A673 (cell line): ENCODE measurements at regions not wholly inside any gene's neighbourhood (a gene's known extent, or its start where the extent isn't known, plus 50 kb on each side); places are given as distances from the start of the nearest gene placed in this dataset.

ENCODE experiments used
- BruUV-seq: library from RNA; stranded (reverse); fragments of 400-500 nt; replicated peaks from 2 replicates; lab custom pipeline; 2021; lab: Mats Ljungman, UMichigan
- CTCF ChIA-PET: fragments of 300-600 bp; sonication (Branson Sonifier 250); formaldehyde crosslinking; loops from one replicate; lab custom pipeline; 2022; ENCODE audit warnings: antibody characterized with exemption; lab: Charles Lee
- POLR2A ChIA-PET: fragments of 300-600 bp; sonication (Branson Sonifier 250); formaldehyde crosslinking; loops from one replicate; lab custom pipeline; 2022; ENCODE audit warnings: antibody characterized with exemption; ENCODE audit not compliant: low non-redundant PET; lab: Charles Lee
- DNase-seq: peaks from one replicate; pipeline ENCODE4 v3.0.0-alpha.2; 2015; ENCODE audit warnings: low spot score
- H3K27ac ChIP-seq: fragments of 200-600 bp; sonication (generic); 2 replicates; pipeline ENCODE4 v1.5.1; 2016; ENCODE audit warnings: mixed run types, low read depth, mild to moderate bottlenecking, mixed read lengths, antibody characterized with exemption, low read length; ENCODE audit not compliant: poor library complexity, severe bottlenecking
- H3K27me3 ChIP-seq: fragments of 200-600 bp; sonication (generic); replicated peaks from 2 replicates; pipeline ENCODE4 v1.6.1; 2017; ENCODE audit warnings: mixed run types, low read depth, mild to moderate bottlenecking, mixed read lengths, antibody characterized with exemption, low read length; ENCODE audit not compliant: insufficient read depth, poor library complexity
- H3K36me3 ChIP-seq: fragments of 200-600 bp; sonication (generic); 2 replicates; pipeline ENCODE4 v1.6.1; 2016; ENCODE audit warnings: mixed run types, mild to moderate bottlenecking, mixed read lengths, antibody characterized with exemption, low read length; ENCODE audit not compliant: insufficient read depth, poor library complexity, severe bottlenecking
- H3K4me1 ChIP-seq: fragments of 200-600 bp; sonication (generic); 2 replicates; pipeline ENCODE4 v1.6.1; 2017; ENCODE audit warnings: mixed run types, mild to moderate bottlenecking, mixed read lengths, antibody characterized with exemption, low read length; ENCODE audit not compliant: insufficient read depth, poor library complexity, severe bottlenecking
- H3K4me3 ChIP-seq: fragments of 200-600 bp; sonication (generic); 2 replicates; pipeline ENCODE4 v1.5.1; 2016; ENCODE audit warnings: low read depth, mixed run types, mild to moderate bottlenecking, mixed read lengths, low read length; ENCODE audit not compliant: poor library complexity, severe bottlenecking
- H3K9me3 ChIP-seq: fragments of 200-600 bp; sonication (generic); 2 replicates; pipeline ENCODE4 v1.6.1; 2016; ENCODE audit warnings: mixed run types, low read depth, mild to moderate bottlenecking, mixed read lengths, antibody characterized with exemption, low read length; ENCODE audit not compliant: poor library complexity, severe bottlenecking
- EZH2 ChIP-seq: fragments of 200-600 bp; sonication (generic); IDR thresholded peaks from 2 replicates; pipeline ENCODE4 v1.6.1; 2017; ENCODE audit warnings: borderline replicate concordance, low read depth, mild to moderate bottlenecking, mixed read lengths, antibody characterized with exemption, low read length; ENCODE audit not compliant: poor library complexity, severe bottlenecking
- intact Hi-C: fragments of 100-400 bp; cut with micrococcal nuclease; formaldehyde crosslinking; loops from one replicate; pipeline ENCODE4 v1.10.0; 2022; ENCODE audit not compliant: unreplicated experiment
- TF ChIP-seq, protein P1 (sequence below): fragments of 300-800, 200-600 bp; sonication (generic); conservative IDR thresholded peaks from 2 replicates; pipeline ENCODE4 v1.5.1; 2017; ENCODE audit warnings: low read depth, mild to moderate bottlenecking, antibody characterized with exemption, low read length, moderate library complexity, mixed read lengths

DNA sequence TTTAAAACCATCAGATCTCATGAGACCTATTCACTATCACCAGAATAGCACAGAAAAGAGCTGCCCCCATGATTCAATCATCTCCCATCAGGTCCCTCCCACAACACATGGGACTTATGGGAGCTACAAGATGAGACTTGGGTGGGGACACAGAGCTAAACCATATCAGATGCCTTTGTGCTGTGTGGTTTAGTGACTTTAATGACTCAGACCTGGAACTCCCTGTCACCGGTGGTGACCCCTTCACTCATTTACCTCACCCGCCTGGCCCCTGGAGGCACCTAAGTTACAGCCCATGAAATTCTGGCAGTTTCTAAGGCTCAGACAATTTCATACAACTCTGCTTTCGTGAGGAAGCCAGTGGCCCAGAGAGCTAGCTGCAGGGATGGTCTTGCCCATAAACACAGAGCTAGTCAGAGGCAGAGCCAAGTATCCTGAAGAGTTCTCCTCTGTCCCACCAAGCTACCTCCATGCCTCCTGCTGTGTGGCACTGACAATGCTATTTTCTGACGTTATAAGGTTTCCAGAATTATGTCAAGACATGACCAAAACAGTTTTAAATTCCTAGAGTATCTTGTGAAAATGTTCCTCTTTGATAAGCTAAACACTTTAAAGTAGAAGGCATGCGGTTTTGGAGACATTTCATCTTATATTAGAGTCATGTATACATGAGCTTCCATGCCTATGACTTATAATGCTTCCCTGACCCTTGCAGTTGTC, 231.1 kb upstream of the IL12A start:
- H3K36me3 ChIP-seq = no peaks in the 10 kb centered on the region
- TF ChIP-seq, protein P1, sequence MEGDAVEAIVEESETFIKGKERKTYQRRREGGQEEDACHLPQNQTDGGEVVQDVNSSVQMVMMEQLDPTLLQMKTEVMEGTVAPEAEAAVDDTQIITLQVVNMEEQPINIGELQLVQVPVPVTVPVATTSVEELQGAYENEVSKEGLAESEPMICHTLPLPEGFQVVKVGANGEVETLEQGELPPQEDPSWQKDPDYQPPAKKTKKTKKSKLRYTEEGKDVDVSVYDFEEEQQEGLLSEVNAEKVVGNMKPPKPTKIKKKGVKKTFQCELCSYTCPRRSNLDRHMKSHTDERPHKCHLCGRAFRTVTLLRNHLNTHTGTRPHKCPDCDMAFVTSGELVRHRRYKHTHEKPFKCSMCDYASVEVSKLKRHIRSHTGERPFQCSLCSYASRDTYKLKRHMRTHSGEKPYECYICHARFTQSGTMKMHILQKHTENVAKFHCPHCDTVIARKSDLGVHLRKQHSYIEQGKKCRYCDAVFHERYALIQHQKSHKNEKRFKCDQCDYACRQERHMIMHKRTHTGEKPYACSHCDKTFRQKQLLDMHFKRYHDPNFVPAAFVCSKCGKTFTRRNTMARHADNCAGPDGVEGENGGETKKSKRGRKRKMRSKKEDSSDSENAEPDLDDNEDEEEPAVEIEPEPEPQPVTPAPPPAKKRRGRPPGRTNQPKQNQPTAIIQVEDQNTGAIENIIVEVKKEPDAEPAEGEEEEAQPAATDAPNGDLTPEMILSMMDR = no peak
- TF ChIP-seq EZH2 = no peak
- H3K4me3 ChIP-seq = no peak overlapping the region
- no peaks in the 10 kb centered on the region for H3K27me3 ChIP-seq
- DNase-seq = no peak
- H3K27ac ChIP-seq = no peak overlapping the region
- CTCF ChIA-PET = no interaction called here
- H3K9me3 ChIP-seq = no peaks in the 10 kb centered on the region
- no TSS peak for BruUV-seq
- POLR2A ChIA-PET = no interaction called here
- intact Hi-C loops = no loop called here
- no peaks in the 10 kb centered on the region for H3K4me1 ChIP-seq

DNA sequence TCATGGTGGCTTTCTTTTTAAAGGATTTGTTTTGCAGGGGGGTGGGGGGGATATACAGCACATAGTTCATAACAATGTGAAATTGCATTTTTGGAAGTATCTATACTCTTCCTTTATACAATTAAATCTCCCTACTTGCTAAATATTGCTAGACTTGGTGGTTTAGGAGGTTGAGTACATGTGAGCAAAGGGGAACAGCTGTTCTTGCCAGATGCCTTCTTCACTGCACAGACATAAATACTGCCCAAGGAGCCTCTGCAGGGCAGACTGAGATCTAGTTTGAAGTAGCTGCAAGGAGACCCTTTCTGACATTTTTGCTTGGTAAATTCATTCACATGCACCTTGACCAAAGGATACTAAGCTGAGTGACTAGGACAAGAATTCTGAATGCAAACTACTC, 228.6 kb upstream of the IL12A start:
- Histone ChIP-seq H3K27me3 (no peaks in the 10 kb centered on the region), H3K36me3 (no peaks in the 10 kb centered on the region), H3K4me3 (no peak overlapping the region), H3K9me3 (no peaks in the 10 kb centered on the region), H3K27ac (no peak overlapping the region), H3K4me1 (no peaks in the 10 kb centered on the region)
- ChIA-PET CTCF (no interaction called here), POLR2A (no interaction called here)
- no TSS peak for BruUV-seq
- no peak for TF ChIP-seq EZH2
- TF ChIP-seq, protein P1 = no peak
- no peak for DNase-seq
- intact Hi-C loops = no loop called here

DNA sequence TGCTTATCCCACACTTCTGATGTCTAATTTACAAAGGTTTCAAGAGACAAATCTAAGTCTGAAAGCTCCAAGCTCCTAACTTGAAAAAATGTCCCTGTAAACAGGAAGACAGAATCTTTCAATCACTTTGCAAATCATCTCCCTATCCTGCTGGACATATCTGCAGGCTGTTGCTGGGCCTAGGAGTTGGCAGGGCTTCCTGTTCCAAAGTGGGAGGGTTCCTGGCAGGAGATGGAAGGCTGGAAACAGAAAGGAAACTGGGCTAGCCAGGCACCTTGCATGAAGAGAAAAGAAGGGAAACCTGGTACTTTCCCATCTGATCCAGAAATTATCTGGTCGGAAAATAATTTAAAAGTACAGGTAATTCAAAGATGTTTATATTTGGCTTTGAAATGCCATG, 227.3 kb upstream of the IL12A start:
- Histone ChIP-seq H3K4me1 (peaks cover 11% of the 10 kb centered on the region), H3K27ac (no peak overlapping the region), H3K4me3 (no peak overlapping the region), H3K9me3 (no peaks in the 10 kb centered on the region), H3K27me3 (peaks cover 8% of the 10 kb centered on the region), H3K36me3 (no peaks in the 10 kb centered on the region)
- intact Hi-C loops = no loop called here
- no peak for DNase-seq
- TF ChIP-seq, protein P1 = no peak
- no peak for TF ChIP-seq EZH2
- CTCF ChIA-PET = no interaction called here
- POLR2A ChIA-PET = no interaction called here
- no TSS peak for BruUV-seq
